Body of pancreas (tissue), 4 donors: ENCODE measurements at regions not wholly inside any gene's neighbourhood (a gene's known extent, or its start where the extent isn't known, plus 50 kb on each side); places are given as distances from the start of the nearest gene placed in this dataset.

Experiments
- CTCF ChIP-seq, 7 experiments: fragments of 450-650 bp in 4 of 7; fragments of 200-600 bp in 3 of 7; sonication (generic) in 3 of 7; IDR thresholded peaks; one replicate each; pipeline ENCODE4 v1.5.1; 2016 to 2019; ENCODE audit warnings: antibody characterized with exemption in 7 of 7
- POLR2A ChIP-seq, 3 donors: fragments of 450-650 bp; IDR thresholded peaks; one replicate each; pipeline ENCODE4 v1.6.1; 2016; ENCODE audit warnings: antibody characterized with exemption in 3 of 3, mild to moderate bottlenecking in 2 of 3

- TF ChIP-seq CTCF (IDR thresholded peaks at IDR 0.05) = no peak
- TF ChIP-seq POLR2A (IDR thresholded peaks at IDR 0.05) = no peak
Observed at GRCh38 chr11:55172734-55173415, 89.1 kb upstream of the TRIM48 start.
